ENCODE measurements at regions not wholly inside any gene's neighbourhood (a gene's known extent, or its start where the extent isn't known, plus 50 kb on each side); places are given as distances from the start of the nearest gene placed in this dataset.

- peak; percentile 66 for TF ChIP-seq ZXDB (tag by site-specific recombination; IDR thresholded peaks at IDR 0.05)
- peak; percentile 85 for TF ChIP-seq ZNF843 (tag by site-specific recombination; IDR thresholded peaks at IDR 0.05)
- peak; percentile 75 for TF ChIP-seq ZNF629 (tag by site-specific recombination; IDR thresholded peaks at IDR 0.05)
- peak; percentile 84 for TF ChIP-seq PRDM6 (tag by site-specific recombination; IDR thresholded peaks at IDR 0.05)
- TF ChIP-seq ZBTB6 (tag by site-specific recombination; IDR thresholded peaks at IDR 0.05), result peak; percentile 28; the same call in 1 of the 2 replicates
- no peak for TF ChIP-seq ZBTB17 (tag by site-specific recombination; IDR thresholded peaks at IDR 0.05)
- no peak for TF ChIP-seq ZNF513 (tag by site-specific recombination; IDR thresholded peaks at IDR 0.05)
- TF ChIP-seq SP7 (tag by site-specific recombination; IDR thresholded peaks at IDR 0.05), result 0 out of 2 replicates have a peak, but pooled peaks have one; percentile 21
- peak; percentile 96 for TF ChIP-seq ZBTB44 (tag by site-specific recombination; IDR thresholded peaks at IDR 0.05)
- TF ChIP-seq TSHZ1 (tag by site-specific recombination; IDR thresholded peaks at IDR 0.05; ENCODE audit: borderline replicate concordance), result peak; percentile 30; the same call in 1 of the 2 replicates
- TF ChIP-seq ZNF704 (tag by site-specific recombination; IDR thresholded peaks at IDR 0.05), result no peak
- TF ChIP-seq PRDM4 (tag by site-specific recombination; IDR thresholded peaks at IDR 0.05), result no peak
- no peak for TF ChIP-seq ZNF530 (tag by site-specific recombination; IDR thresholded peaks at IDR 0.05; ENCODE audit: low read depth)
- TF ChIP-seq ZNF354C (tag by site-specific recombination; IDR thresholded peaks at IDR 0.05; ENCODE audit: borderline replicate concordance, low read depth), result no peak
- peak; percentile 95 for TF ChIP-seq FEZF1 (tag by site-specific recombination; IDR thresholded peaks at IDR 0.05)
- peak; percentile 54; the same call in 1 of the 2 replicates for TF ChIP-seq SCRT2 (tag by site-specific recombination; IDR thresholded peaks at IDR 0.05)
- no peak for TF ChIP-seq PATZ1 (tag by site-specific recombination; IDR thresholded peaks at IDR 0.05)
- no peak for TF ChIP-seq ZNF302 (tag by site-specific recombination; IDR thresholded peaks at IDR 0.05; ENCODE audit: low read depth)
- peak; percentile 74 for TF ChIP-seq OSR2 (tag by site-specific recombination; IDR thresholded peaks at IDR 0.05)
- no peak; the same call in 1 of the 2 replicates for TF ChIP-seq BCL11A (tag by site-specific recombination; IDR thresholded peaks at IDR 0.05; ENCODE audit: low read depth)
- peak; percentile 66 for TF ChIP-seq ZNF366 (tag by site-specific recombination; conservative IDR thresholded peaks at IDR 0.05)
- peak; percentile 76 for TF ChIP-seq ZEB2 (tag by site-specific recombination; IDR thresholded peaks at IDR 0.05)
- TF ChIP-seq KLF16 (tag by site-specific recombination; IDR thresholded peaks at IDR 0.05), result no peak
- peak; percentile 52; the same call in 1 of the 2 replicates for TF ChIP-seq IKZF3 (tag by site-specific recombination; IDR thresholded peaks at IDR 0.05)
Observed at GRCh38 chr1:222974496-222974895, 159.7 kb downstream of the DISP1 start (continued).
